ENCODE measurements at regions not wholly inside any gene's neighbourhood (a gene's known extent, or its start where the extent isn't known, plus 50 kb on each side); places are given as distances from the start of the nearest gene placed in this dataset.

- Histone ChIP-seq H3K4me3 (no peak overlapping the region), H3K27ac (no peak overlapping the region), H3K4me1 (no peaks in the 10 kb centered on the region), H3K27me3 (no peaks in the 10 kb centered on the region), H3K9me3 (no peaks in the 10 kb centered on the region), H3K36me3 (no peaks in the 10 kb centered on the region)
- DNase-seq, result no peak
- 61 to 82% methylated on average over 2 of the region's 2 CpGs for WGBS, 2 donors (ENCODE audit: low coverage in 1 of 2)
- intact Hi-C loops (cut with DNase I; ENCODE audit: low total_unique reads) (no loop called here), in situ Hi-C loops (cut with MboI; ENCODE audit: low pct_ligation_motif_present in 1 of 4, low pct_unique_long_range_greater_than_20kb in 1 of 4, low sequenced_read_pairs in 3 of 4) (no loop called here)
- TF ChIP-seq POLR2AphosphoS5 (IDR thresholded peaks at IDR 0.05) (no peak), CTCF (IDR thresholded peaks at IDR 0.05) (no peak), EP300 (IDR thresholded peaks at IDR 0.05; ENCODE audit: low read depth) (no peak), POLR2A (IDR thresholded peaks at IDR 0.05) (no peak)
Measured at GRCh38 chr13:94764576-94765321, 52.4 kb upstream of the SOX21 start.
